H1 (cell line): ENCODE measurements at regions not wholly inside any gene's neighbourhood (a gene's known extent, or its start where the extent isn't known, plus 50 kb on each side); places are given as distances from the start of the nearest gene placed in this dataset.

Source experiments
- CTCF ChIA-PET: fragments of 300-600 bp; sonication (Branson Sonifier 250); formaldehyde crosslinking; loops from one replicate; lab custom pipeline; 2021; ENCODE audit not compliant: partially characterized antibody; lab: Charles Lee
- POLR2A ChIA-PET: fragments of 300-600 bp; sonication (Branson Sonifier 250); formaldehyde crosslinking; loops from one replicate; lab custom pipeline; 2021; ENCODE audit warnings: inconsistent platforms; ENCODE audit not compliant: partially characterized antibody; lab: Charles Lee
- DNase-seq, 2 experiments: peaks; one replicate each; pipeline versions ENCODE4 v3.0.0 to v3.0.0-alpha.2; 2010 to 2022; ENCODE audit warnings: low spot score in 2 of 2, low read depth in 1 of 2, mixed read lengths in 1 of 2
- FAIRE-seq: peaks from 2 replicates; lab custom pipeline; 2011; peaks lifted over from hg19 to GRCh38; lab: Jason Lieb, UNC
- H2AFZ ChIP-seq: 2 replicates; pipeline ENCODE4 v1.8.1; 2012; ENCODE audit warnings: low read length, inconsistent platforms
- H2AK5ac ChIP-seq: 2 replicates; pipeline ENCODE4 v1.6.1; 2013; ENCODE audit warnings: low read depth, low read length
- H2BK120ac ChIP-seq: replicated peaks from 2 replicates; pipeline ENCODE3; 2013; ENCODE audit warnings: low read depth, low read length, inconsistent platforms
- H2BK12ac ChIP-seq: 2 replicates; pipeline ENCODE4 v1.6.1; 2013; ENCODE audit warnings: low read depth, low read length
- H2BK15ac ChIP-seq: 2 replicates; pipeline ENCODE4 v1.6.1; 2013; ENCODE audit warnings: low read length
- H2BK20ac ChIP-seq: 2 replicates; pipeline ENCODE4 v1.6.1; 2013; ENCODE audit warnings: low read length
- H2BK5ac ChIP-seq: 2 replicates; pipeline ENCODE4 v1.6.1; 2013; ENCODE audit warnings: low read depth, low read length
- H3K14ac ChIP-seq: 2 replicates; pipeline ENCODE4 v1.6.1; 2013; ENCODE audit warnings: inconsistent platforms; ENCODE audit not compliant: insufficient read length
- H3K18ac ChIP-seq: 2 replicates; pipeline ENCODE4 v1.6.1; 2013; ENCODE audit warnings: low read length; ENCODE audit errors: extremely low read depth
- H3K23ac ChIP-seq: 2 replicates; pipeline ENCODE4 v1.6.1; 2013; ENCODE audit warnings: inconsistent platforms; ENCODE audit not compliant: insufficient read length
- H3K23me2 ChIP-seq: 2 replicates; pipeline ENCODE4 v1.6.1; 2013; ENCODE audit warnings: low read depth, low read length
- H3K27ac ChIP-seq: 2 replicates; pipeline ENCODE4 v1.6.1; 2011; ENCODE audit warnings: low read depth, low read length, inconsistent platforms
- H3K27me3 ChIP-seq, 4 experiments: replicated peaks in 1 of 4; 1 replicate in 1 of 4; 2 replicates in 3 of 4; pipeline versions ENCODE4 v1.6.1 to v1.8.1; 2011 to 2013; ENCODE audit warnings: low read length in 3 of 4, mild to moderate bottlenecking in 3 of 4, inconsistent platforms in 2 of 4, mixed read lengths in 2 of 4, moderate library complexity in 1 of 4; ENCODE audit not compliant: control insufficient read depth in 3 of 4, insufficient read depth in 3 of 4; ENCODE audit errors: extremely low read depth in 1 of 4
- H3K36me3 ChIP-seq, 4 experiments: 2 replicates each; pipeline versions ENCODE4 v1.6.1 to v1.8.1; 2011 to 2013; ENCODE audit warnings: mild to moderate bottlenecking in 4 of 4, low read length in 3 of 4, moderate library complexity in 2 of 4, control low read depth in 1 of 4, inconsistent platforms in 1 of 4; ENCODE audit not compliant: insufficient read depth in 4 of 4, control insufficient read depth in 2 of 4
- H3K4ac ChIP-seq: replicated peaks from 2 replicates; pipeline ENCODE3; 2013; ENCODE audit warnings: low read length, low read depth, mixed read lengths, inconsistent platforms; ENCODE audit not compliant: insufficient read length
- H3K4me1 ChIP-seq, 4 experiments: replicated peaks in 1 of 4; 1 replicate in 1 of 4; 2 replicates in 3 of 4; pipeline versions ENCODE4 v1.6.1 to v1.8.1; 2011 to 2013; ENCODE audit warnings: low read length in 3 of 4, inconsistent platforms in 2 of 4, mixed read lengths in 1 of 4; ENCODE audit not compliant: insufficient read depth in 4 of 4, control insufficient read depth in 3 of 4
- H3K4me2 ChIP-seq, 2 experiments: 2 replicates each; pipeline versions ENCODE4 v1.6.1 to v1.8.1; 2011 to 2013; ENCODE audit warnings: low read depth in 2 of 2, low read length in 2 of 2, control low read depth in 1 of 2, inconsistent platforms in 1 of 2, mild to moderate bottlenecking in 1 of 2; ENCODE audit not compliant: insufficient read depth in 1 of 2
- H3K4me3 ChIP-seq, 4 experiments: fragments of 200-600, 300-600 bp in 1 of 4; sonication (generic), shearing (Covaris generic), sonication (Bioruptor Twin) in 1 of 4; 2 replicates each; pipeline versions ENCODE4 v1.5.1 to v1.8.1; 2011 to 2016; ENCODE audit warnings: low read length in 4 of 4, low read depth in 3 of 4, control low read depth in 2 of 4, inconsistent platforms in 2 of 4, mild to moderate bottlenecking in 2 of 4, mixed read lengths in 1 of 4, moderate library complexity in 1 of 4; ENCODE audit not compliant: insufficient read depth in 2 of 4; ENCODE audit errors: extremely low read depth in 1 of 4
- H3K56ac ChIP-seq: replicated peaks from 2 replicates; pipeline ENCODE3; 2013; ENCODE audit warnings: low read depth, mild to moderate bottlenecking, mixed read lengths, low read length, inconsistent platforms; ENCODE audit not compliant: insufficient read length
- H3K79me1 ChIP-seq: 2 replicates; pipeline ENCODE4 v1.6.1; 2013; ENCODE audit warnings: low read depth, low read length, control low read depth
- H3K79me2 ChIP-seq, 2 experiments: 2 replicates each; pipeline versions ENCODE4 v1.6.1 to v1.8.1; 2012 to 2013; ENCODE audit warnings: low read length in 2 of 2, mild to moderate bottlenecking in 2 of 2, inconsistent platforms in 1 of 2; ENCODE audit not compliant: insufficient read depth in 2 of 2, control insufficient read depth in 1 of 2
- H3K9ac ChIP-seq, 4 experiments: replicated peaks in 1 of 4; 1 replicate in 1 of 4; 2 replicates in 3 of 4; pipeline versions ENCODE4 v1.6.1 to v1.8.1; 2011 to 2013; ENCODE audit warnings: low read depth in 3 of 4, low read length in 3 of 4, control low read depth in 2 of 4, mild to moderate bottlenecking in 2 of 4, moderate library complexity in 2 of 4, inconsistent platforms in 1 of 4; ENCODE audit errors: extremely low read depth in 1 of 4
- H3K9me3 ChIP-seq, 2 experiments: 2 replicates each; pipeline versions ENCODE4 v1.6.1 to v1.8.1; 2012 to 2013; ENCODE audit warnings: mild to moderate bottlenecking in 2 of 2, moderate library complexity in 2 of 2, control low read depth in 1 of 2, inconsistent platforms in 1 of 2, low read depth in 1 of 2, low read length in 1 of 2, mixed read lengths in 1 of 2; ENCODE audit not compliant: insufficient read depth in 2 of 2
- H4K20me1 ChIP-seq, 2 experiments: replicated peaks in 1 of 2; 2 replicates each; pipeline versions ENCODE3 to v1.8.1; 2011 to 2013; ENCODE audit warnings: inconsistent platforms in 2 of 2, low read length in 2 of 2, mild to moderate bottlenecking in 1 of 2; ENCODE audit not compliant: insufficient read depth in 2 of 2, control insufficient read depth in 1 of 2
- H4K5ac ChIP-seq: 2 replicates; pipeline ENCODE4 v1.6.1; 2013; ENCODE audit warnings: low read length, low read depth, mixed read lengths, inconsistent platforms; ENCODE audit not compliant: insufficient read length
- H4K8ac ChIP-seq: 2 replicates; pipeline ENCODE4 v1.8.0; 2013; ENCODE audit warnings: mild to moderate bottlenecking, moderate library complexity, low read length, inconsistent platforms; ENCODE audit not compliant: insufficient read depth; ENCODE audit errors: extremely low read depth
- H4K91ac ChIP-seq: replicated peaks from 2 replicates; pipeline ENCODE3; 2013; ENCODE audit warnings: low read length, mixed read lengths, inconsistent platforms; ENCODE audit not compliant: insufficient read length
- BACH1 ChIP-seq: IDR thresholded peaks from 2 replicates; pipeline ENCODE4 v1.6.1; 2012; ENCODE audit warnings: low read length, improper control_type of control experiment
- BCL11A ChIP-seq, 2 experiments: IDR thresholded peaks; one replicate each; pipeline ENCODE4 v1.6.1; 2011; ENCODE audit warnings: low read depth in 2 of 2, low read length in 2 of 2, mild to moderate bottlenecking in 2 of 2
- CEBPB ChIP-seq: IDR thresholded peaks from 2 replicates; pipeline ENCODE4 v1.6.1; 2012; ENCODE audit warnings: low read depth, low read length
- EGR1 ChIP-seq: IDR thresholded peaks from 2 replicates; pipeline ENCODE4 v1.6.1; 2011; ENCODE audit warnings: low read depth, low read length, borderline replicate concordance
- EP300 ChIP-seq, 2 experiments: IDR thresholded peaks; 1 replicate in 1 of 2; 2 replicates in 1 of 2; pipeline ENCODE4 v1.6.1; 2011 to 2012; ENCODE audit warnings: low read depth in 2 of 2, low read length in 2 of 2, mild to moderate bottlenecking in 2 of 2, borderline replicate concordance in 1 of 2, inconsistent platforms in 1 of 2, moderate library complexity in 1 of 2
- GABPA ChIP-seq: IDR thresholded peaks from 2 replicates; pipeline ENCODE4 v1.6.1; 2011; ENCODE audit warnings: mild to moderate bottlenecking, low read length, moderate library complexity, borderline replicate concordance; ENCODE audit not compliant: insufficient read depth
- KDM4A ChIP-seq: IDR thresholded peaks from one replicate; pipeline ENCODE4 v1.7.1; 2012; ENCODE audit warnings: low read depth, mild to moderate bottlenecking, moderate library complexity, low read length, inconsistent platforms; ENCODE audit not compliant: severe bottlenecking
- MAFK ChIP-seq: IDR thresholded peaks from 2 replicates; pipeline ENCODE4 v1.6.1; 2012; ENCODE audit warnings: low read depth, mild to moderate bottlenecking, improper control_type of control experiment, low read length
- NANOG ChIP-seq: IDR thresholded peaks from 2 replicates; pipeline ENCODE4 v1.6.1; 2011; ENCODE audit warnings: low read length, low read depth, mild to moderate bottlenecking, inconsistent platforms; ENCODE audit not compliant: insufficient read depth, poor library complexity, severe bottlenecking
- PHF8 ChIP-seq: fragments of 200-600 bp; sonication (generic); conservative IDR thresholded peaks from 2 replicates; pipeline ENCODE4 v1.7.1; 2012; ENCODE audit warnings: low read depth, mild to moderate bottlenecking, inconsistent platforms, low read length, moderate library complexity
- POU5F1 ChIP-seq: IDR thresholded peaks from 2 replicates; pipeline ENCODE4 v1.6.1; 2011; ENCODE audit warnings: low read depth, mild to moderate bottlenecking, low read length, moderate library complexity
- WGBS, 2 experiments: shearing (Covaris generic) in 1 of 2; methylation state at CpG; one replicate each; pipeline versions ENCODE4 v1.1.6 to v1.1.7; 2013 to 2015; ENCODE audit warnings: low lambda C conversion rate in 2 of 2, mixed read lengths in 2 of 2, inconsistent platforms in 1 of 2, low coverage in 1 of 2, missing lambda C conversion rate in 1 of 2; ENCODE audit not compliant: insufficient replicate concordance in 2 of 2, insufficient coverage in 1 of 2, insufficient read length in 1 of 2; ENCODE audit errors: extremely low coverage in 1 of 2, missing lambda C conversion rate in 1 of 2; 5-methylcytosine and 5-hydroxymethylcytosine counted together
- TF ChIP-seq, protein P1 (sequence below): IDR thresholded peaks from 2 replicates; pipeline ENCODE4 v1.6.1; 2012; ENCODE audit warnings: low read length, inconsistent platforms
- TF ChIP-seq, protein P2 (sequence below): IDR thresholded peaks from 2 replicates; pipeline ENCODE4 v1.6.1; 2012; ENCODE audit warnings: inconsistent platforms

DNA sequence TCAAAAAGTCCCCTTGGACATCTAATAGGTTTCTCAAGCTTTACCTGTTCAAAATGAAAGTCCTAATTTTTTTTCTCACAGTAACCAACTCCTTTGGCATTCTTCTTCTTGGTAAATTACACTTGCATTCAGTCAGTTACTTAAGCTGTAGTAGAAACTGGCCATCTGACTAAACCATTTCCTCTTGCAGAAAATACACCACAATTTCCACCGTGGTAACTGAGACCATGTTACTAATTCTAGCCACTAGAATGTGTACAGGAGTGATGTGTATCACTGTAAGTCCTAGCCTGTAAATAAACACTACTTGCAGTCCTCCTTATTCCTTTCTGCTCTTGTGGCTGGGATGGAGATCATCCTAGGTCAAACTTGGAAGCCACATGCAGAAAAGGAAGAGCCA is 965.4 kb upstream of the TMPRSS15 start:
- CTCF ChIA-PET, result no interaction called here
- 91% methylated on average over 1 of the region's 1 CpG; no CpG with 5 or more reads in 1 of the 2 experiments for WGBS, 2 experiments
- no peak for FAIRE-seq

More for the DNA sequence above, 965.4 kb upstream of the TMPRSS15 start:
- TF ChIP-seq POU5F1, result no peak
- TF ChIP-seq, protein P1, sequence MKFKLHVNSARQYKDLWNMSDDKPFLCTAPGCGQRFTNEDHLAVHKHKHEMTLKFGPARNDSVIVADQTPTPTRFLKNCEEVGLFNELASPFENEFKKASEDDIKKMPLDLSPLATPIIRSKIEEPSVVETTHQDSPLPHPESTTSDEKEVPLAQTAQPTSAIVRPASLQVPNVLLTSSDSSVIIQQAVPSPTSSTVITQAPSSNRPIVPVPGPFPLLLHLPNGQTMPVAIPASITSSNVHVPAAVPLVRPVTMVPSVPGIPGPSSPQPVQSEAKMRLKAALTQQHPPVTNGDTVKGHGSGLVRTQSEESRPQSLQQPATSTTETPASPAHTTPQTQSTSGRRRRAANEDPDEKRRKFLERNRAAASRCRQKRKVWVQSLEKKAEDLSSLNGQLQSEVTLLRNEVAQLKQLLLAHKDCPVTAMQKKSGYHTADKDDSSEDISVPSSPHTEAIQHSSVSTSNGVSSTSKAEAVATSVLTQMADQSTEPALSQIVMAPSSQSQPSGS, result no peak
- no peak for TF ChIP-seq EP300 (IDR thresholded peaks at IDR 0.05; ENCODE audit: borderline replicate concordance in 1 of 2, low read depth in 2 of 2, low read length in 2 of 2)
- no peak for TF ChIP-seq NANOG
- no peak for TF ChIP-seq EGR1
- TF ChIP-seq CEBPB, result no peak
- TF ChIP-seq, protein P2, sequence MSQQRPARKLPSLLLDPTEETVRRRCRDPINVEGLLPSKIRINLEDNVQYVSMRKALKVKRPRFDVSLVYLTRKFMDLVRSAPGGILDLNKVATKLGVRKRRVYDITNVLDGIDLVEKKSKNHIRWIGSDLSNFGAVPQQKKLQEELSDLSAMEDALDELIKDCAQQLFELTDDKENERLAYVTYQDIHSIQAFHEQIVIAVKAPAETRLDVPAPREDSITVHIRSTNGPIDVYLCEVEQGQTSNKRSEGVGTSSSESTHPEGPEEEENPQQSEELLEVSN, result no peak
- no peak for TF ChIP-seq BACH1
- no peak for TF ChIP-seq KDM4A
- no peak for TF ChIP-seq GABPA
- TF ChIP-seq MAFK, result no peak
- no peak for TF ChIP-seq PHF8
- no peak for TF ChIP-seq BCL11A (IDR thresholded peaks at IDR 0.05; ENCODE audit: low read depth in 2 of 2, low read length in 2 of 2)
- Histone ChIP-seq H3K79me1 (no peaks in the 10 kb centered on the region), H4K20me1 (no peaks in the 10 kb centered on the region), H3K14ac (no peak overlapping the region), H3K23ac (no peak overlapping the region), H3K79me2 (no peaks in the 10 kb centered on the region), H2AK5ac (no peak overlapping the region), H2BK5ac (no peak overlapping the region), H3K9ac (no peak overlapping the region), H3K4me2 (no peak overlapping the region), H4K5ac (no peak overlapping the region), H3K36me3 (no peaks in the 10 kb centered on the region), H3K23me2 (no peaks in the 10 kb centered on the region), H3K56ac (no peak overlapping the region), H3K27me3 (no peaks in the 10 kb centered on the region), H3K4ac (no peak overlapping the region), H3K4me3 (no peak overlapping the region), H3K18ac (no peak overlapping the region), H2BK15ac (no peak overlapping the region), H4K91ac (no peak overlapping the region), H3K9me3 (no peaks in the 10 kb centered on the region), H4K8ac (no peak overlapping the region), H2AFZ (no peak overlapping the region), H3K27ac (no peak overlapping the region), H2BK120ac (no peak overlapping the region), H2BK20ac (no peak overlapping the region), H2BK12ac (no peak overlapping the region), H3K4me1 (no peaks in the 10 kb centered on the region)
- no peak for DNase-seq
- POLR2A ChIA-PET, result no interaction called here
